DMS79 (cell line): ENCODE measurements at regions not wholly inside any gene's neighbourhood (a gene's known extent, or its start where the extent isn't known, plus 50 kb on each side); places are given as distances from the start of the nearest gene placed in this dataset.

ENCODE experiments used
- DNase-seq: peaks from one replicate; lab custom pipeline; 2025; lab: John Stamatoyannopoulos, UW

DNA sequence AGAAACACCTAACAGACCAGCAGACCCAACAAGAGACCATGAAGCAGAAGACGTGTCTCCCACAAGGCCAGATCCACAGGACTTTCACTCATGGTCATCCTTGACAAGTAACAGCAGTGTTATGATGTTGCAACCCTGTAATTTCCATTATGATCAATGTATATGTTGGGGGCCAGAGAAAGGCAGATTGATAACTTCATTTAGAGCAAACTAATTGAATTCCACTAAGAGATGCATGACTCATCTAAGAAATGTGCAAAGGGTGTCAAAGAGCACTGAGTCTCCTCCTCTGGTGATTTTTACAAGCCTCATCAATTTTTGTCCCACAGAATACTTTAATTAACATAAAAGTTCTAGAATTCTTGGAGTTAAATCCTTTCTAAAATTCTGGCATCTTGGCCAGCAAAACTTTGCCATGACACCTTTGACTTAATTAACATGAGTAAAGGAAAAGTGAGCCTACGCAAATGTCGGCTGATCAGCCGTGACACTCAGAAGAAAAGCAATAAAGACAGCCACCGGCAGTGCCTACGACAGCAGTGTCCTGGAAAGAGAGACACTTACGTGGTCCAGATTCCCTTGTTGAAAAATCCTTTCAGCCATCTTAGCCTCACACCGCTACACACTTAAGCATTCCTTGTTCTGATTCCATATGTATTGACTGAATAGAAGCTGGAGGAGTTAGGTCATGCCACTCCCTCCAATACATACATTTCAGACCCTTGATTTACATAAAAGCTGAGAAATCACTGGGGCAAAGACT is 370.2 kb upstream of the CCDC196 start:
- DNase-seq: peak; percentile 51

DNA sequence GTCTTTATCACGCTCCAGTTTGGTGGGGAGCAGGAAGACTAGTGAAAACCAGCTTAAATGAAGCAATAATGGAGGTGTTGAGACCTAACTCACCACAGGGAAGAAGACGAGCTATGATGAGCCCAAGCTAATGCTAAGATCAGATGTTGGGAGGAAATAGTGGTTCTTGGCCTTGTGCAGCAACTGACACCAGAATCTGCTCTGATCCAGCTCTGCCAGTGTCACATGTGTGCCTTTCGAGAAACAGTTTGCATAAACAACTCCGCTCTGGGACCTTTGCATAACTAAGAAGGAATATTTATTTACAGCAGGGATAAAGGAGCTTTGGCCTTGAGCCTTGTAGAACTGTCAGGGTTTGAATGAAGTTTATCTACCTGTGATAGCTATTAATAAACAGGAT is 369.4 kb upstream of the CCDC196 start:
- no peak for DNase-seq

GRCh38 chr14:66117600-66117999 is 368.6 kb upstream of the CCDC196 start:
- DNase-seq: no peak

DNA sequence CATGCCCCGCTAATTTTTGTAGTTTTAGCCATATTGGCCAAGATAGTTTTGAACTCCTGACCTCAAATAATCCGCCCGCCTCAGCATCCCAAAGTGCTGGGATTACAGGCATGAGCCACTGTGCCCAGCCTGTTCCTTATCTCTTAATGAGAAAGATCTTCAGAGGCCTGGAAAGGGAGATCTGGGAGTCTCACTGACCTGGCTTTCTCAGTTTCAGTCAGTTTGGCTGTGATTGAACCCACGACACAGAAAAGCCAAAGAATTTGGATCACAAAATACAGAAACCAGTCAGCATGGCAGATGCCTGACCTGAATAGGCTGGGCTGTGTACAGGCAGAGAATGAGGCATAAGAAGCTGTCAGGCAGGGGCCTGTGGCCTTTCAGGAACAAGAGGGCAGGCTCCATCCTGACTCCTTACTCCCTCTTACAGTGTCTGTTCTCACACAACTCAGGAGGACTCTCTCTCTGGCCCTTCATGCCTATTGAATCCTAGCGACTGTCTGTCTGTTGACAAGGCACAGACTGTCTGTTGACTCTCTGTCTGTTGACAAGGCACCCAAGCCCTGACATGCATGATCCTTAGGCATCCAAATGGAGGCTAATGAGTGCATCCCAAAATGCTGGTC is 366.5 kb upstream of the CCDC196 start:
- no peak for DNase-seq

GRCh38 chr14:66120402-66120801 is 365.8 kb upstream of the CCDC196 start:
- DNase-seq: no peak

DNA sequence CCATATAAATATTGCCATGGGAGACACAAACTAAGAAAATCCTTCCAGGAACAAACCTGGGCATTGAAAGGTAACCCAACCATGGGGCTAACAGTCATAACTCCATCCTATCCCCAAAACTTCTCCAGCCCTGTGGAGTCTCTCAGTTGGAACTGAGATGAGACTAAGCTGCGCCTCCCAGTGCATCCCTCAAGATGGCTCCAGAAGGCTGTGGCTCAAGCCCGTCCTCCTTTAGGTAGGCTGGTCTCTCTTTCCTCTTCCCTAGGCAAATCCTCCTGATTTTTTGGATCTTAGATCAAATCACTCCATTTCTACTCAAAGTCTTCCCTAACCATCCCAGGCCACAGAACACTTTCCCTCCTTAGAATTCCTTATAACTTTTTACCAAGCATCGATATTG is 364.3 kb upstream of the CCDC196 start:
- DNase-seq: no peak

GRCh38 chr14:66129224-66129623 is 356.9 kb upstream of the CCDC196 start:
- DNase-seq: no peak

GRCh38 chr14:66131111-66131510 is 355.1 kb upstream of the CCDC196 start:
- DNase-seq: no peak

GRCh38 chr14:66133666-66134065 is 352.5 kb upstream of the CCDC196 start:
- DNase-seq: no peak

GRCh38 chr14:66135831-66136230 is 350.3 kb upstream of the CCDC196 start:
- no peak for DNase-seq

GRCh38 chr14:66137081-66137480 is 349.1 kb upstream of the CCDC196 start:
- DNase-seq: peak; percentile 96

GRCh38 chr14:66139432-66139831 is 346.7 kb upstream of the CCDC196 start:
- no peak for DNase-seq

DNA sequence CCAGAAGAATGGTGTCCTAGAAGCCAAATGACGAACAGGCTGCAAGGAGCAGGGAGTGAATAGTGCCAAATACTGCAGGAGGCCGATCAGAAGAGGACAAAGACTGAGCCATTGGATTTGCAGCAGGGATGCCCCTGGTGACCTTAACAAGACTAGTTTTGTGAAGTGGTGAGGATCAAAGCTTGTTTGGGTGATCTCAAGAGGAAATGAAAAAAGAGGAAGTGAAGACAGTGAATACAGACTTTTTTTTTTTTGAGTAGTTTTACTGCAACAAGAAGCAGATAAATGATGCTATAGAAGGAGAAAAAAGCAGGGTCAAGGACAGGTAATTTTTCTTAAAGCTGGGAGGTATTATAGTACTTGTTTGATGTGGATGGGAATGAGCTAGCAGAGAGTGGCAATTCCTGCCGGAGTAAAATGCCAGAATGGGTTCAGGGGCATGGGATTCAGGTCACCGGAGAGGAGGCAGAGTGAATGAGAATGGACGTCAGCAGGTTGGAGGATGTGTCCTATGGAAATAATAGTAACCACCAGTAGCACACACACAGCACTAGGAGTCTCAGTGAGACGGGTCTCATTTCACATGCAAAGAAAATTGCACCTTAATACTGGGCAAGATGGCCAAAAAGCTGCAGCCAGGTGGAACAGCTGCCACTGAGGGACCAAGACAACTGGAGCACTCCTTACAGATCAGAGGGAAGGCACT is 345.8 kb upstream of the CCDC196 start:
- DNase-seq: no peak

DNA sequence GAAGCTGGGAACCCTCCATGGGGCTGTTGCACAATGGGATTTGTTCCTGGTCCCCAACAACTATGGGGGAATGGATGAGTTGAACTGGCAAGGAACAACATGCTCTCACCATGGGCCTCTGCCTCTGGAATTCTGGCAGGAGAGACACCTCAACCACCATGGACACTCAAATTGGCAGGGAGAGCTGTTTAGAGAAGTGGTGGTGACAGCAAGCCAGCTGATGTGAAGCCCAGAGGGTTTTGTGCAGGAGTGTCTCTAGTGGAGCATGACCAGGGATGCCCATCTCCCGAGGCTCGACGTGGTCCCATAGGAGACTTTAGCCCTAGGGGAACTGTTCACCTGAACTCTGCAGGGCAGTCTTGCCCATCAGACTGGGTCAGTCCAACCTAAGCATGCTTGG is 345.2 kb upstream of the CCDC196 start:
- no peak for DNase-seq

- DNase-seq: no peak
Observed at GRCh38 chr14:66141733-66142132, 344.4 kb upstream of the CCDC196 start.

- DNase-seq: no peak
Observed at GRCh38 chr14:66143387-66144112, 342.6 kb upstream of the CCDC196 start.

DNA sequence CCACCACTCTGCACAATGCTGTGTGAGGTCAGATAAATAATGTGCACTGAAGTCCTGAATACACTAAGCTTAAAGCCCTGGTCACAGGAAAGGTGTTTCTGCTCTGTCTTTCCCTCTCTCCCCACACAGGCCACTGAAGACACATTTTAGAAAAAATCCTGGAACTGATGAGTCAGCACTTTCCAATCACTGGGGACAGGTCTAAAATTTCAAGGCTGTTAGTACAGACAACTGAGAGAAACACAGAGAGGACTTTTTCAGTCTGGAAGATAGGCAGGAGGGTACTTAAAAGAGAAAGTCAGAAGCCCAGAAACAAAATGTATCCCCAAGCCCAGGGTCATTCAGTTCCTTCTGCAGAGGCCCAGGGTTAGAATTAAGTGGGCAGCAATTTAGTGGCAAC is 333.9 kb upstream of the CCDC196 start:
- DNase-seq: no peak

- DNase-seq: no peak
Observed at GRCh38 chr14:66152747-66153146, 333.4 kb upstream of the CCDC196 start.

DNA sequence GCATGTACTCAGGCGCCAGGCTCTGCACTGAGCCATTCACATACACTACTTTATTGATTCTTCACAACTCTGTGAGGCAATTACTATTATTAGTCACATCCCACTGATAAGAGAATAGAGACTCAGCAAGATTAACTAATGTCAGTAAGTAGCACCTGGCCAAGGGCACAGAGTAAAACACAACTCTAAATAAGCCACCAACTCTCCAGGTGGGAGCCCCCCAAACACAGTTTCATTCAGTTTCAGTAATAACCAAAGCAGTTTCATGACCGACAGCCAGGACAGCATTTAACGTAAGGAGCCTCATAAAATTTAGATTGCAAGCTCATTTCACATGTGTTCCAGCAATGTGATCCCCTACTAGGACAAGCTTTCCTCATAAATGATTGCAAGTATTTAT is 323.1 kb upstream of the CCDC196 start:
- DNase-seq: peak; percentile 24

DNA sequence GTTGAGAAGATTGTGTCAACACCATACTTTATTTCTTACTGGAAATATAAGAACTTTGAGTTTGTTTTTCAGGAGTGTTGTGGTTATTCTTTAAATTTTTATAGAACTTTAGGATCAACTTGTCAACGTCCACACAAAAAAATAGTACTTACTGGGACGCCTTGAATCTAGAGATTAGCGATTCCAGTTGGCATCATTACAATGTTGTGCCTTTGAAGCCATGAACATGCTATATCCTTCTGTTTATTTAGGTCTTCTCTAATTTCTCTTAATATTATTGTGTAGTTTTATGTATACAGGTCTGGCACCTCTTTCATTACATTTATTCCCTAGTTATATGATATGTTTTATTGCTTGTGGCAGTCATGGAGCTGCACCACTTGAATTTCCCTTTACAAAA is 320.8 kb upstream of the CCDC196 start:
- no peak for DNase-seq

GRCh38 chr14:66174453-66174891 is 311.7 kb upstream of the CCDC196 start:
- no peak for DNase-seq

DNA sequence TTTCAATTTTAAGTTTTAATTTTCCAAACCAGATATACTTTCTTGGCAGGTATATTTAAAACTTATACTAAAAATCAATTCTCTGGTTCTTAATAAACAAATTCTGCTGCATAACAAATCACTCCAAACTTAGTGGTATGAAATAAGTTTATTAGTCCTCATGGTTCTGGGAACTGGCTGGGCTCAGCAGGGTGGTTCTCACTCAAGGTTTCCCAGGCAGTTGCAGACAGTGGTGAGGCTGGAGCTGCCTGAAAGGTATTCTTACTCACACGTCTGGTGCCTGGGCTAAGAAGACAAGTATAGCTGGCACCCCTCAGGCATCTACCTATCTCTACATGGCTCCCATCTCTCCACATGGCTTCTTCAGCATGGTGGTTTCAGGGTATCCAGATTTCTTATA is 308.2 kb upstream of the CCDC196 start:
- DNase-seq: no peak

DNA sequence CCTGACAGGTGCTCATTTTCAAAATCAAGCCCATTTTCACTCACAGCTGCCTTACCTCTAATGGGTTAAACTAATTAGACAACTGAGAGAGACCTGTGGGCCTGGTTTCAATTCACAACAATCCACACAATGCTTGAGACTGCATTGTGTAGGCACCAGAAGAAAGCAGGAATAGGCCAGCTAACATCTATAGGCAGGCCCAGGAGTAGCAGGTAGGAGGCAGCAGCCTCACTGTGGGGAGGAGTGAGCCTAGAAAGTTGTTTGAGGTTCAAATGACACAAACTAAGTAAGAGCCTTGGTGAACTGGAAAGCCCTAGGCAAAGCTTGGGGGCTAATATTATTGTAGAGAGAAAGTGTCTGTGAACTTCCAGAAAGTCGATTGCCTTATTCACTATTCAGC is 289.5 kb upstream of the CCDC196 start:
- DNase-seq: no peak
